ENCODE measurements at regions not wholly inside any gene's neighbourhood (a gene's known extent, or its start where the extent isn't known, plus 50 kb on each side); places are given as distances from the start of the nearest gene placed in this dataset.
"Not testable (repeated sequence)": the region's sequence is repeated elsewhere in the genome, so short reads cannot be mapped to it uniquely, and the experiment has no call there.

DNA sequence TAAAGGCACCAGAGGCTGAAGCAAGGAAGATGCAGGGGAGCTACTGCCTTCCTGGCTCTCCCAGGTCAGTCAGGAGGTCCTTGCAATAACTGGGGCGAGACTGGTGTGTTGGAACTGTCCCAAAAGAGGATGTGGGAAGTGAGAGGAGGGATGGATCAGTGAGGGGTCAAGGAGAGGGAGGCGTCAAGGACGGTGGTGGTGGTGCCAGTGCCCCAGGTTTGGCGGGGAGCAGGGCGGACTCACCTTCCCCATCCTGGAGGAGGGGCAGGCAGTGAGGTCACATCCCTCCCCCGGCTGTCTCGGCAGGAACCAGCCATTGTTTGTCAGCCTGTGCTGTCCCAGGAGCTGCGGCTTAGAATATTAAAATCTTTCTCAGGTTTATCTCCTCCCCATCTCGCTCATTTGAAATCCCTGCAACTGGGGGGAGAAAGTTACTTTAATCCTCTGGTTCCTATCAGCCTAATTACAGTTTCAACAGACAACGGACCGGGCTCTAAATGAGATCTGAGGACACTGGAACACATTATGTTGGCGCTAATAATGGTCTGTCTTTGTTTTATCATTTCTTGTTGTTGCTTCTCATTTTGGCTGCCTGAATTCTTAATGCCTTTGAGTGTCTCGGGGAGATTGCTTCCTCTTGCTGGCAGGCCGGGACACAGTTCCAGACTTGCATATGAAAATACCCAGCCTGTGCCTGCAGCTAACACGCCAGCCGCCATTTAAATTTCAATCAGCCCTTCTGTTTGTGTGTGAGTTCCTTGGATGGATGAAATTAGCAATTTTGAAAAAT, 387.5 kb downstream of the RPS24 start:
- DNase-seq, result no peak

DNA sequence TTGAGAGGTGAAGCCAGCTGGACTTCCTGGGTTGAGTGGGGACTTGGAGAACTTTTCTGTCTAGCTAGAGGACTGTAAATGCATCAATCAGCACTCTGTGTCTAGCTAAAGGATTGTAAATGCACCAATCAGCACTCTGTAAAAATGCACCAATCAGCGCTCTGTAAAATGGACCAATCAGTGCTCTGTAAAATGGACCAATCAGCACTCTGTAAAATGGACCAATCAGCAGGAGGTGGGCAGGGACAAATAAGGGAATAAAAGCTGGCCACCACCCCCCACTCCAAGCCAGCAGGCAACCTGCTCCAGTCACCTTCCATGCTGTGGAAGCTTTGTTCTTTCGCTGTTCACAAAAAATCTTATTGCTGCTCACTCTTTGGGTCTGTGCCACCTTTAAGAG, 390.4 kb downstream of the RPS24 start:
- not testable (repeated sequence) for DNase-seq

DNA sequence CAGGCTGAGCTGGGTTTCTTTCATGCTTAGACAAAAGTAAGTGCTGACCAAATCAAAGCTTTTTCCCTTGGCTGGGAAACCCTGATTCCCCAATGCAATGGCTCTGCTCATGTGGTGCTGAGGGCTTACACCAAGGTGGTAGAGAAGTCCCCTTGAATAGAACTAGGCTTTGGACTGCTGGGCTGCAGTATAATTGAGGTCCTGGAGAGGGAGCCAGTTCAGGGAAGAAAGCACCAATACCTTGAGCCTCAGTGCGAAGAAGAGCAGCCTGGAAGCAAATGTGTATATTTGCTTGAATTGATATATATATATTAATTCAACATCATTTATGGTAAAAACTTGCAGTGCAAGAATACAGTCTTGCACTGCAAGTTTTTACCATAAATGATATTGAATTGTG, 391.1 kb downstream of the RPS24 start:
- DNase-seq, result no peak

DNA sequence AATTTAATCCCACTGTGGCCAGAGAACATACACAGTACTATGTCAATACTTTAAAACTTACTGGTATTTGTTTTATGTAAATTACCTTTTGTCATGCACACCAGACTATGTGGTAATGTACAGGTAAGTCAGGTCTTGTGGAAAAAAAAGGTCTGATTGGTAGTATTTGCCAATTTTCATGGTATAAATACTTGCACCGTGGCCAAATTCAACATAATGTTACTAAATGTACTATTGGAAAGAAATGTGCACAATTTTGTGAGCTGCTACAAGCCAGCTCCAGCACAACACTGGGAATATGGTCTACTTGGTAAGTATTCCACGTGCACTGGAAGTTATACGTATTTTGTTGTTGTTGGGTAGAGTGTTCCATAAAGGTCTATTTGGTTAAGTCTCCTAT, 392.5 kb downstream of the RPS24 start:
- no peak for DNase-seq

DNA sequence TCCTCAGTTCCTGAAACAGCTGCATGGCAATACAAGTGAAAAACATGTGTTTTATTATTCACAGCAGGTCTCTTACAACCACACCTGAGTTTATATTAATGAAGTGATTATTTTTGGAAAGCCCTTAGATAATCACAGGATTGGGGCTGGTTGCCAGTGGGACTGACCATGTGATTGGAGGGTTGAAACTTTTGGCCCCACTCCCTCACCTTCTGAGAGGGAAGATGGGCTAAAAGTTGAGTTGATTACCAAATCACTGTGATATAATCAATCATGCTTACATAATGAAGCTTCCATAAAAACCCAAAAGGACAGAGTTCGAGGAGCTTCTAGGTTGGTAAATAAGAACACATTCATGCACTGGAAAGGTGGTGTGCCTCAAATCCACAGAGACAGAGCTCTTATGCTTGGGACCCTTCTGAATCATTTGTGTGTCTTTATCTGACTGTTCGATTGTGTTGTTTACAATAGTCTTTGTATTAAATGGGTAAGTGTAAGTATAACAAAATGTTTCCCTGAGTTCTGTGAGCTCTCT, 393.9 kb downstream of the RPS24 start:
- no peak for DNase-seq

DNA sequence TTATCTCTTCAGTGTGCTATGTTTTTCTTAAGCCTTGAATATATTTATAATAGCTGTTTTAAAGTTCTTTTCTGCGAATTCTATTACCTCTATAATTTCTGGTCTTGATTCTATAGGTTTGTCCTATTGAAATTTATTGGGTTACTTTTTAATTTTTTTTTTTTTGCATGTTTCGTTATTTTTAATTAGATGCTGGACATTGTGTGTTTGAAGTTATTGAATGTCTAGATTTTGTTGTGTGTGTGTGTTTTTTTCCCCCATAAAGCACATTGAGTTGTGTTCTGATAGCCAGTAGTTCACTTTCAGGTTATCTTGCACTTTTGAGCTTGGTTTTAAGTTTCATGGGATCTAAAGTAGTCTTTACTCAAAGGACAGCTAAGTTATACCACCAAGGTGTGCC, 394.9 kb downstream of the RPS24 start:
- no peak for DNase-seq

DNA sequence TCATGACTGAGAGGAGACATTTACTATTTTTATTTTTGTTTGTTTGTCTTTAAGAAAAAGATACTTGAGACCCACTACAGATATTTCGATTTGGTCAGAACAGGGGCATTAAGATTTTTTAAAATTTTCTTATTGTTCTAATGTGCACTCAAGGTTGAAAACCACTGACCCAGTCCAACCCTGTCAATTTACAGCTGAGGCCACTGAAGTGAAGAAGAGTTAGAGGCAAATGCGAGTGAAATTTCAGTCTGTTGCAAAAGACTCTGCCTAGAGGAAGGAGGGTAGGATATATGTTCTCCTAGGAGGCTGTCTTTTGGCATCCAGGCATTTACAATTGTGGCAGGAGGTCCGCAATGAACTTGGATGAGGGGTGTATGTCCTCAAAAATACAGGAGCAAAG, 396.3 kb downstream of the RPS24 start:
- no peak for DNase-seq

DNA sequence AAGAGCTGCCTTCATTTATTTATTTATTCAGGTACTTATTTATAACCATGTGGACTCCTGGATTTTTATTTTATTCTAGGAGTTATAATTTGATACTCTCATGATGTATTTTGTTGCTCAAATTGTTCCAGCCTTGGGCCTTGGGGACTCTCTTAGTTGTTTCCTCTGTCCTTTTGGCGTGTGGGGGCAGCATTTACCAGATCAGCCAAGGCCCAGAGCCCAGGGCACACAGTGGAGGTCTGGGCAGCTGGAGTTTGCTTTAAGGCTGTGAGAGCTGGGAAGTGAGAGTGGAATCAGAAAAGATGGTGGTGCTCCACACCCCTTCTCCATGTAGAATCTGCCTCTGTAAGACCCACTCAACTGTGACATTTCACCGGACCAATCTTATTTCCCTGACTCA, 398.9 kb downstream of the RPS24 start:
- no peak for DNase-seq

DNA sequence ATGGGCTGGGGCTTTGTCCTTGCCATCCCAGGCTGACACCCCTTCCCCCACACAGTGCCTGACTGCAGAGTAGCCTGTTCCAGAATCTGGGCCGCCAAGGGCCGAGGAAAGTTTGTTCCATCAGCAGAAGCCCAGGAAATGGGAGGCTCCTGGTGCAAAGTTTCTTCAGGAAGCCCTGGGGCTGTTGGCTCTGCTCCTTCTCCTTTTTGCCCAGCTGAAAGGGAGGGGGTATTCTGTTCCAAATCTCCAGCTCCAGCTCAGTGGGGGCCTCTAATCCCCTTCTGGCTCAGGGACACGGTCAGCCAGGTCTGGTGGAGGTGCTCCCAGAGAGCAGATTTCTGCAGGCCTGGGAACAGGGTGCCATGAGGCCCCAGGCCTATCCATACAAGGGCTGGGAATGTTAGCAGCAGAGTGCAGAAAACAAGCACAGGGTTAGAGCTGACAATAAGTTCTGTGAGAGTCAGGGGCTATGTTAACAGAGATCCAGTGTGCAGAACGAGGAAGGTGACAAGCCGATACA, 399.5 kb downstream of the RPS24 start:
- no peak for DNase-seq

DNA sequence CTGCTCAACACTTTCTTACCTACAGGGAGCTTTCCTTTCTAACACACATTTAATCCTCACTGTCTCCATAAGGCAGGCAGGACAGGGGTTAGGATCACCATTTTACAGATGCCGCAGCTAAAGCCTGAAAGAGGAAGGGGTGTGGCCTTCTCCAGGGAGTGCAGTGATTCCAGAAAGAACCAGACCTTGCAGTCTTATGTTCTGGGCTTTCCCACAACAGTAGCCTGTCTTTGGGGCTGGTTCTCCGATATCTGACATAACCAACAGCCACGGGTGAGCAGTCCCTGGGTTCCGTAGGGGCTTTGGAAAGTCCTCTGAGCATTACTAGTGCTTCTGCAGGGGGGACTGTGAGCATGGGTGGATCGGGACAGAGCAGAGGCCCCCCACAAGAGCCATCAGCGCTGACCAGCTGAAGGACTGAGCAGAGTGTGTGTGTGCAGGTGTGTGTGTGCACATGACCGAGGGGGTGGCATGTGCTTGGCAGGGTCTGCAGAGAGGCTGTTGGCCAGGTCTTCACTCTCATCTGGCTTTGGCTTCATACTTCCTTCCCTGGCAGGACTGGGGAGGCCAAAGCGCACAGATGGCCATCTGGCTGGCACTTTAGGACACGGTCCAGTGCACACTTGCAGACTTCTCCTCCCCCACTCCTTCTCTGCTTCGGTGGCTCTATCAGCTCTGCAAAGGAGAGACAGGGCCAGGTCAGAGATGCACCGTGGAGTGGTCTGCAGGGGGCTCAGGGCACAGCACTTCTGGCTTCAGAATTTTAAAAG, 400.3 kb downstream of the RPS24 start:
- DNase-seq, result no peak

DNA sequence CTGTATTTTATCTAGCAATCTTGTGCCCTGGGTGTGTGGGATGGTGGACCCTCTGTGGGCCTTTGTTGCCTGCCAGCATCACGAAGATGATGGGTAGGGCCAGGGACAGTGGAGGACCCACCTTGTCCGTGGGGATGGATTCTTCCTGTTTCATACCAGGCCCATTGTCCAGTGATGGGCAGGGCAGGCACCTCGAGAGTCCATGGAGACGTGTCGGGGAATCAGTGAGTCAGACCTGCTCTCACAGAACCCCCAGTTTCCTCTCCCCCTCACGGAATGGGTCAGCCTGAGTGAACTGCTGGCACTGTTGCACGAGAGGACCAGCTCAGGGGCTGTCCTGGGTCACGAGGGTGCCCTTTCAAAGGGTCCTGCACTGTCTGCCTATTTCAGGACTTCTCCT, 401.2 kb downstream of the RPS24 start:
- DNase-seq, result no peak

DNA sequence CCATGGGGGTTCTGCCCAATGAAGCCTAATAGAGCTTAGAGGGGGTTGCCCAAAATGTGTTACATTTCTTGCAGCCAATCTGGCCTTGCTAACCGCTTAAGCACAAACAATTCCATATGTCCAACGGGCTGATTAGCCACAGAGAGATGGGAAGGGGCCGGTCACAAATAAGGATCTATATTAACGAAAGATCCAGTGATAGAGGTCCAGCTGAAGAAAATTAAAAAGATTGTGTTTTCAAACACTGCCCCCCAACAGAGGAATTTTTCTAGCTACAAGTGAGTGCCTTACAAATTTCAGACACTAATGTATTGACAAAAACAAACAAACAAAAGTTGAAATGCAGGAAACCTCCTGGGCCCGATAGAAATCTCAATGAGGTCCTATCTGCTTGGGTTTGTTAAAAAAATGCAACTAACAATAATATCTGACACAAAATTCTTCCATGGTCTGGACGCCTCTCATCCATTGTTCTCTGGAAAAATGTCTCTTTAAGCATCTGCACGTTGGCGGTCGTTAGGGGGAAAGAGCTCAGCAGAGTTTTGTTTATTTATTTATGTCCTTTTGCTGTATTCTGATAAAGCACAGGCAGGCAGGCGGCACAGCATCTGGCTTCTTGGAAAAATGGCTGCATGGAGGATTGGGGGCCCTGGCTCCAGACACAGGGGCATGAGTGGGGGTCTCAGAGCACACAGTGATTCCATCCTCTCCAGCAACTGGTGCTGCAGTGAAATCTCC, 402.0 kb downstream of the RPS24 start:
- no peak for DNase-seq

DNA sequence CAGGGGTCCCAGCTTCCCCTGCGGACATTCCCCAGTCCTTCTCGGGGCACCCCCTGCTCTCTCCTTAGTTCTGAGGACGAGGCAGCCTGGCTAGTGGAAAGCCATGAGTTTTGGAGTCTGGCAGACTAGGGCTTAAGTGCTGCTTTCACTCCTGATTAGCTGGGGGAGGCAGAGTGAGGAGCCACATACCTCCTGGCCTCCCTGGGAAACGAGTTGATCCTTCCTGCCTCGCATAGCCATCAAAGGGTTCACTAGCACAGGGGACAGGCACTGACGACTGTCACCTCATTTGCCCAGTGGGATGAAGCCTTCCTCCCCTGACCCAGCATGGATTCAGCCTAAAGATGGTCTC, 402.5 kb downstream of the RPS24 start:
- DNase-seq, result no peak

DNA sequence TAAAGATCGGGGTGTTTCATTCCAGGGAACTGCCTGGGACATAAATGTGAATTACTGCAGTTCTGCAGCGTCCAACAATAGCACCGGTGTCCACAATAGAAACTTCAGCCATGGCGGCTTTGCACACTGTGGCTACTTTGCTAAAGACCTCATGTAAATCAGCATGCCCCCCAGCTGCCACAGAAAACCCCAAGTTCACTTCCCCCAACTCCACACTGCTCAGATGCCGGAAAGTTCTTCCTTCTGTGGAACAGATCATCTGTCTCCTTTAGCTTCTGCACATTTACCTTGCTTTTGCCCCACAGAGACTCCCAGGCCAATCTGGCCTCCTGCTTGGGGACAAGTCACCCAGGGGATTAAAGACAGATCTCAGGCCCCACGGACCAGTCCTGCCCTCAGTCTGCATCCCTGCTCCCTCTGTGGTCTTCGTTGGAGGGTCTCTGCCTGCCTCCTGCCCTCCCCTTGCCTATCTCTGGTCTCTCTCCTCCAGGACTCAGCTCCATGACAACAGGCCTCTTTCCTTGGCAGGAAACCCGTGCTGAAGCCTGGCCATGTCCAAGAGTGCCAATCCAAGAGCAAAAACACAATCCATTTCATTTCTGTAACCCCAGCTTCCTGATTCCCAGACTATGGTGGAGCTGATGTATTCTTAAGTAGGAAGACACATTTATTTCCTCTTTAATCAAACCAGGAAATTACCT, 403.2 kb downstream of the RPS24 start:
- no peak for DNase-seq

DNA sequence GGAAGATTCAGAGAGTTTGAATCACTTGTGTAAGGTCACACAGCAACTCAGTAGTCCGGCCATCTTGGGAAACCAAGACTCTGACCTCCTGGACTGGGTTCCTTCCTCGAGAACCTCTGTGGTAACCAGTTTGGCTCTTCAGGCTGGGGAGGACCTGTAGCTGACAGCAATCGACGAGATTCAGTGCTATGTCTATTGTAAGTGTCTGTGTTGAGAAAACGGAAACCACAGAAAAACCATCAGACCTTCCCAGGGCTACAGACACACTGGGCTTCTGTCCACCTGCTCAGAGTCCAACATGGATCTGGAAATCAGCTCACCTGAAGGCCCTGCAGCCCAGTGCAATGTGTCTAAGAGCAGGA, 403.7 kb downstream of the RPS24 start:
- DNase-seq, result no peak

DNA sequence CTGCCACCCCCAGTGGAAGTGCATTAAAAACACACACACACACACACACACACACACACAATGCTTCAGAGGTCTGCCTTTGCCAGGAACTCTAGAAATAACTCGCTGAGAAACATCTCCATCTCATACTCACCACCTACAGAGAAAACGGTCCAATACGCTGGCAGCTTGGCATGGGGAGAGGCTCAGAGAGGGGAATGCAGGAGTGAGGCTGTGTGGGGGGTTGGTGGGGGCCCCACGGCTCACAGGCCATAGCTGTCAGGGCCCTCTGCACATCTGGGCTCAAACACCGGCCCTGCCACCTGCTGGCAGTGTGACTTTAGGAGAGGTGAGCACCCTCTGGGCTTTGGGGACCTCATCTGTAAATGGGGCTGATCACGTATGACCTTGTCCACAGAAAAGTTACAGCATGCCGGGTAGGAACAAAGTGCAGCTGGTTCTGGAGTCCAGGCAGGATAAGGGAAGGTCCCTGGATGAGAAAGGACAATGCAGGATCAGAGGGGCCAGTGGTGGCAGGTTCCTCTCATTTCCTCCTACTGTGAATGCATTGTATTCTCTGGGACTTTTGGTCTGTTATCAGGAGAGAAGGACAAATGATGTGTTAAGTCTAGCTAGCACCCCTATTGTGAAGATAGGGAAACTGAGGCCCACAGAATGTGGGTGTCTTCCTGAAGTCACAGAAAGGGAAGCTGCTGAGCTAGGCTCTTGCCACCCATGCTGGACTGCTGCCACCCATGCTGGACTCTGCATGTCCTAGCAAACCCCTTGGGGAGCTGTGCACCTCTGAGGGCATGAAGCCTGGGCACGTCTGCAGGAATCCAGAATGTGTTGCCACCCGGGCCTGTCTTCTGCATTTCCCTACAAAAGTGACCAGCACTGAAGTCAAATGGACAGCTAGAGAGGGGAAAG, 404.6 kb downstream of the RPS24 start:
- DNase-seq, result no peak

DNA sequence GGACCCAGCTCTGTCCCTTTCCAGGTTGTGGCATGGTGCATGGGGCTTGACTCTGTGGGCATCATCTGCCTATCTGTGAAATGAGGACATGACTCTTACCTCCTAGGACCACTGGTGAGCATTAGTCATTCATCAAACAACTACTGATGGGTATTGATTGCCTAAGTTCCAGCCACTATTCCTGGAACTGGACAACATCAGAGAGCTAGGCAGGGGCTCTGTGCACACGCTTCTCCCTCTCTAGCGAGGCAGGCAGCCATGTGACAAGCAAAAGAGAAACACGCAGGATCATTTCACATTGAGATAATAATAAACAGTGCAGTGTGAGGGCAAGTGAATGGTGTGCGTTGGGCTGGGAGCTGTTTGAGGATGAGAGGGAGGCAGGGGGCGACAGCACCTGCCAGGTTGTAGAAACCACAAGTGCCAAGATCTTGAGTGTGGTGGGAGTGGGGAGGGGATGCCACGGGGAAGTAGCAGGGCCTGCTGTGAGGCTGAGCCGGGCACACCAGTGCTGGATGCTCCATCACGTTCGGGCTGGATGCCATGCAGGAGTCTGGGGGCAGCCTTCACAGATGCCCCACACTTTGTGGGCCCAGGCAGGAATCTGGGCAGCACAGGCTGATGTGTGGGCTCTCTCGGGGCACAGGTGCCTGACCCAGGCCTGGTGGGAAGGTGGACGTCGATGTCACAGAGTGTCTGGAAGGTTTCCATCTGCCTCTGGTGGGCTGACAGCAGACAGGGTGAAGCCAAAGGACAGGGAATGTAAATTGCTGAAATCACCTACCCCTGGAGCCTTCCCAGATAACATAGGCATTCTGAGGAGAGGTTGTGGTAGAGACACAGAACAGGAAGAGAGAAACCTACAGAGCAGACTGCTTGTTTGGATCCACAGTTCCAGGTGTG, 405.5 kb downstream of the RPS24 start:
- DNase-seq, result no peak

DNA sequence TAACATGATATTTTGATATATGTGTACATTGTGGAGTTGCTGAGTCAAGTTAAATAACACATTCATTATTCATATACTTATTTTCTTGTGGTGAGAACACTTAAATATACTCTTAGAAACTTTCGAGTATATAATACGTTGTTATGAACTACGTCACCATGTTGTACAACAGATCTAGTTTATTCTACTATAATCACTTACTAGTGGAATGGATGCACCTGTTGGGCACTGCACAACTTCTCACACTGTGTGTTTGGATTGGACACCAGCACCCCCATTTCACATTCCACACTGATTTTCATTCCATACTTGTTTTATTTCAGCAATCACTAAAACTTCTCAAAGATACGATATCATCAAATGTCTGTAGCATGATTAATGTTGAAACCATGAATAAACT, 407.3 kb downstream of the RPS24 start:
- DNase-seq, result no peak

DNA sequence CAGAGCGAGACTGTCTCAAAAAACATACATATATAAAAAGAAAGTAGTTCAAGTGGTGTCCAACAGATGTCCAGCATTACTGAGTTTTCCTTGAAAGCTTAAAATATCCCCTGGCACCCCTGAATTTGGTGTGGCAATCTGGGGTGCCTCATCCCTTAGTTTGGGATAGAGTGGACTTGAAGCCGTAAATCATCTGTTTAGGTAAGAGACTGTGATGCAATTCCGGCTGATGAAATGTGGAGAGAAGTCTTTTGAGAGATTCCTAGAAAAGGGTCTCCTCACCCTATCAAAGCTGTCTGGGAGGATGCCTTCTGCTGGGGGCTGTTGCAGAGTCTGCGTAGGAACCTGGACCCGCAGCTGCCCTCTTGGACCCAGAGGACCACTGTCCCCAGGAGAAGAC, 408.0 kb downstream of the RPS24 start:
- no peak for DNase-seq

DNA sequence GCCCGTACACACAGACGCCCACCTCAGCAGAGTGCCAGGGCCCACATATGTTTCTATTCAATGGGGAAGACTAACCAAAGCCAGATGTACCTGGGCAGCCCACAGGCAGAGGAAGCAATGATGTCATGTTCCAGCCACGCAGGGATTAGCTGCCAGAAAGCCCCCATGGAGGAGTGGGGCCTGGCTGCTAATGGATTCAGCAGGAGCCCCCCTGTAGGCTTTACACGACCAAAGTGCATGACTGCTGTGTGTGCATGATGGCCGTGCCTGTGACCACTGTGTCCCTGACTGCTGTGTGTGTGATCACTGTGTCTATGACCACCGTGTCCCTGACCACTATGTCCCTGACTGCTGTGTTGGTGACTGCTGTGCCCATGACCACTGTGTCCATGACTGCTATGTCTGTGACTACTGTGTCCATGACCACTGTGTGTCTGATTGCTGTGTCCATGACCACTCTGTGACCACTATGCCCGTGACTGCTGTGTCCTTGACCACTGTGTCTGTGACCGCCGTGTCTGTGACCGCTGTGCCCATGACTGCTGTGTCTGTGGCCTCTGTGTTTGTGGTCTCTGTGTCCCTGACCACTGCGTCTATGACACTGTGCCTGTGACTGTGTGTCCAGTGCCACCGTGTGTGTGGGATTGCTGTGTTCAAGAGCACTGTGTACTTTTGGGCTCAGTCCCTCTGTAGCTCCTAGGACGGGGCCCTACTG, 409.3 kb downstream of the RPS24 start:
- no peak for DNase-seq
